HG03571 (cell line): ENCODE measurements at regions not wholly inside any gene's neighbourhood (a gene's known extent, or its start where the extent isn't known, plus 50 kb on each side); places are given as distances from the start of the nearest gene placed in this dataset.
"Not testable (repeated sequence)": the region's sequence is repeated elsewhere in the genome, so short reads cannot be mapped to it uniquely, and the experiment has no call there.

Source experiments
- ATAC-seq: cut with Tn5 transposase; IDR thresholded peaks from one replicate; pipeline ENCODE4 v1.9.1; 2021; ENCODE audit not compliant: unreplicated experiment

DNA sequence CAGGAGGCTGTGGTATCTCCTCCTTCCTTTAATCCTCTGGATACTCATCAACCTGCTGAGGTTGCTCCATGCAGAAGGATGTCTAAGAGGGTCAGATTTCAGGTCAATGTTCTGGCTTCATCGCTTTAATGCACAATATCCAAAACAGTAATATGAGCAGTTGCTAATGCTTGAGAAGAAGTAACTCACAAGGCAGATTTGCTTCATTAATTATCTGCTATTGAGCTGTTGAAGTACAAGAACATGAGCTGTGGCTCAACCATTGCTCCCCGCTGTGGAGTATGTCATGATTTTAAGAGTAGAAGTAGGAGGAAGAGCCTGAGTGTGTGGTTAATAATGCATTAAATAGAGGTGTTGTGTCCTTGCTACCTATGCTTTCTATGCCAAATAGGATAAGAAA lies 1412.9 kb upstream of the ALCAM start:
- ATAC-seq, result no peak

DNA sequence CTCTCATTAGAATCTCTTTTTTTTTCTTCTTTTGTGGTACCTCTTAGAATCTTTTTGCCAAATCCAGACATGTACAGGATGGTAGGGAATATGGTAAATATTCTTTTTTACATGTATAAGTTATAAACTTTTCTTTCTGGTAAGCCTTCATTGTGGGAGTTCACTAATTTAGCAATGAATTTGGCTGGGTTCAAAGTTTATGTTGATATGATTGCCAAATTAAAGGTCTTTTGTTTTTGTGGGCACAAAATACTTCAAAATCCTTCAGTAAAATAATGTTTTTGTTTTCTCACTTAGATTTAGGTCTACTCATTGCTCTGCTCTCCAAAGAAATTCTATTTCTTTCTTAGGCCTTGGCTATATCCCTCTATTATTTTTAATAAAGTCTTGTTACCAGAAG lies 1405.9 kb upstream of the ALCAM start:
- ATAC-seq, result no peak

DNA sequence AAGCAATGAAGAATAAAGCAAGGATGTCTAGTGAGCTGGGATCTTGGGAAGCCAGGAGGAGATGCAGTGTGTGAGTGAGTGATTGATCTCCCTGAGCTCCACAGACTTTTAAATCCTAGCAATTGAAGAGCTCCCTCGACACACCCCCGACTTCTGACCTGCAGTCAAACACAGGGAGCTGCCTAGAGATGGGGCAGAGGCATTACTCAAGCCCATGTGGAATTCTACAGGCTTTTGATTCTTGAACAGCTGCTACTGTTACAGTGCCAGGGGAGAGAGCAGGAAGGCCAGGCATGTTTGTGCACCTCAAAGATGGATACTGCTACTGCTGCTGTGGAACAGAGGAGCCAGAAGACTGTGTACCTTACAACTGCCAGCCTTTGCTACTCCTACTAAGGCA lies 1403.1 kb upstream of the ALCAM start:
- ATAC-seq, result no peak

DNA sequence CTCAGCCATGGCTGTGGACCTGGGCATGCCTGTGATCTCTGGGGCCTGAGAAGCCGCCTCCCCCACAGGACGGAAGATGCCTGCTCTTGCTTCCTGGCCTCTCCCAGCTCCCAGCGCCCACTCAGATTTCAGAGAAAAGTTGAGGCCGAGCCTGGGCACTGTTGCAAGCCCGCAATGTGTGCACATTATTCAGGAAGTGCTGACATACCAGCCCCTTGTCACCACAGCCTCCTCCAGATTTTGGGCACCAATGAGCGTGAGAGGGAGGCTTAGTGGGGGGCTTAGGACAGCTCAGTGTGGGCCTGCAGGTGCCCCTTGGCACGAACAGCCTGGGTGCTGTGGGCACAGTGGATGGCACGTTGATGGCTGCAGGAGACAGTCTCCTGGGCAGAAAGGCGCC lies 1400.9 kb upstream of the ALCAM start:
- ATAC-seq, result no peak

DNA sequence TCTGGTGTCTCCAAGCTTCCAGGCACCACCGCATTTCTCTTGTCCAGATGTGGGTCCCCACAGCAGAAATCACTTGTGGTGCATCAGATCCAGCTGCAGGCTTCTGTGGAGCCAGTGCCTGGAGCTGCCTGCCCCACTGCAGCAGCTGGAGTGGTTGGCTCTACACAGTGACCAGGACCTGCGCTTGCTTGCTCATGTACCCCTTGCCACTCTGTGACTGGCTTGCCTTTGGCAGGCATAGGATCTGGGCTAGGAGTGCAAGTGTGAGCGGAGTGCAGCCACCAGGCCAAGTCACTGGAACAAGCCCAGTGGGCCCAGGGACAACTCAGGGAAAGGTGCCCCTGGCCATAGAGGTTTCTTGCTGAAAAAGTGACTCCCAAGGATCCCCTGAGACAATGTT lies 1400.0 kb upstream of the ALCAM start:
- ATAC-seq, result no peak

DNA sequence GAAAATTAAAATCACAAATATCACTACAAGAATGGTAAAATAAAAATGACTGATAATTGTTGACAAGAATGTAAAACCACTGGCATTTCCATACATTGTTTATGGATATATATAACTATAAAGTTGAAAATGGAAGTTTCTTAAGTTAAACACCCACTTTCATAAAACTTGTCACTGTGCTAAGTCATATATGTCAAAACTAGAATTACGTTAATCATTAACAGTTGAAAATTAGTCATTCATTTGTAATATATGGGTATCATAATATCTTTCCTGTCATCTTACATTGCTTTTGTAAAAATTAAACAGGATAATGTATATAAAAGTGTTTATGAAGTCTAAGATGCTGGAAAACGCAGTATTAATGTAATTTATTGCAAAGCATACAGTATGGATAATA lies 1398.6 kb upstream of the ALCAM start:
- ATAC-seq, result peak; percentile 64

DNA sequence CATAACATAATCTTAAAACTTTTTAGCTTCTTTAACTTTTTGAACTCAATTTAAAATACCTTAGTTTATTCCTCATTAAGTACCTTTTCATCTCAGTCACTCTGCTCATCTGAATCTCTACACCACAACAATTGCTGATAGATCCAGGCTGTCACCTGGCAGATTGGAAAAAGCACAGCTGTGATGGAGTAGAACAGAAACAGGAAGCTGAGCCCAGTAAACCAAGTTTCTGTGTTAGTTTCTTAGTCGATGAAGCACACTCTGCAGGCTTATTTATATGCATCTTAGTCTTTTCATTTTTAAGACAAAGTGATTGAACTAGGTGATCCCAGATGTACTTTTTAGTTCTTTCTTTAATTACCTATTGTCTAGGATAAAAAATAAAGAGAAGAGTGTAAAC lies 1398.0 kb upstream of the ALCAM start:
- ATAC-seq, result peak; percentile 81

DNA sequence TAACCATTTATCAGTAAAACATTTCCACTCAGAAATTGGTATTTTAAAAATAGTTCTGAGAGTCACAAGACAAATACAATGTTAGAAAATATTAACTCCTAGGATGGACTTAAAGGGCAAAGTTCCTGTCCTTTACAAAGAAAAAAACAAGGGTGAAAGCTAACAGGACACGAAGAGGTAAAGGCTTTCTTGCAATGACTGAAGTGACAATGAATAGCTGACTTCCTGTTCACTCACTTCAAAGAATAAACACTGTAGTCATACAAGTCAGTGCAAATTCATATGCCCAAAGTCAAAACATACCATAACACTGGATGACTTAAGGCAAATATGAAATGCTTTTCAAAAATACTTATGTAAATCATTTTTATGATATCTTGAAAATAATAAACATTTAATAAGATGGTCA lies 1389.8 kb upstream of the ALCAM start:
- ATAC-seq, result no peak

DNA sequence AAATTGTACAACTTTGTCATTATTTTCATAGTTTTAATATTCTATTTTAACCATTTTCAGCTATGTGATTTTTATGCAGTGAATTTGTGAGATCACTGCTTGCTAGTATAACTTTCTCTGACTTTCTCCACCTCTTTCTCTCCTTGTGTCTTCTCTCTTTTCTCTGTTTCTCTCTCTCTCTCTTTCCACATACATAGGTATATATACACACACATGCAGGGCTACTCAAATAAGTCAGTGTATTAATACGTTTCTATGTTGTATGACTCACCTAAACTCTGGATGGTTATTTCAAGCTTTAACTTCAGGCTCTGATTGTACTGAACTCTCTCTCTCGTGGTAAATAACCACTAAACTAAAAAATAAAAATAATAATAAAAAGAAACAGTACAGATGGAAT lies 1389.3 kb upstream of the ALCAM start:
- ATAC-seq, result no peak

DNA sequence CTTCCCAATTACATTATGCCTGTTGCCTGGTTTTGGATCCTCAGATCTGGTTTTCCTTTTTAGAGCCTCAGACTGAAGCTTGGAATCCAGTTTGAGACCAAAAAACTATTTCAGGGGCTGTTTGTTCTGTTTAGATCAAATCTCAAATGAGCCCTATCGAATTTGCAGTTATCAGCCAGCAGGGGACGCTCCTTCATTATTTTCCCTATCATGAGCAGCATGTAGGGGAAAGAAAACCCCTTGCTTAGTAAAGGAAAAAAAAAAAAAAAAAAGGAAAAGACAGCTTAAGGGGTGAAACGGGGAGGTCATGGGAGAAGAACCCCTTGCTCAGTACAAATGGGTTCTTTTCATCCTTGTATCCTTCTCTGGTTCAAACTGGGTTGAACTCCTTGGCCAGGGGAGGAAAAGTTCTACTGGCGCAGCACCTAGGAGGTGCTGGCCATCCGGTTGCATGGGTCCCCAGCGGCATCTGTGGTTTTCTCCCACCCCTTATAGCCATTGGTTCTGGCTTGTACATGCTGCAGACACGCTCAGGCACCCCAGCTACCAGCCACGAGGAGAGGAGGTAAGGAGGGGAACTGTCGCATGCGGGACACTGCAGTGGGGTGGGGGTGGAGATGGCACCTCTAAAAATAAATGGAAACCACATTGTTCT lies 1375.1 kb upstream of the ALCAM start:
- ATAC-seq, result no peak

DNA sequence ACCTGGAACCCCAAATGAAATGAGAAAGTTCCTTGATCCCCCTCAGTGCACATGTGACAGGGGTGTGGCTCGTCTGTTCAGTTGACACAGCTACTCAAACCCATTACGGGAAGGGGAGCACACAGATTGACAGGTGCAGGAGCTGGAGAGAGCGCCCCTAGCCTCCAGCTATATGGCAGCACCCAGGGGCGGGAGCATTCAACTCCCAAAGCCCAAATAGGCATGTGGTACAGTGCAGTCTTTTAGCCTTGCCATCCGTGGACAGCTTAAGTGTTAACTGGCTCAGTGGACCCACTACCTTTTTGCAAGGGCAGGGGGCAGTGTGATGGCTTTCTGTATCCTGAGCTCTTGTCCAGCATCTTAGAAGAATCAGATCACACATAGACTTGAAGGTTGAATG lies 1374.2 kb upstream of the ALCAM start:
- ATAC-seq, result no peak

DNA sequence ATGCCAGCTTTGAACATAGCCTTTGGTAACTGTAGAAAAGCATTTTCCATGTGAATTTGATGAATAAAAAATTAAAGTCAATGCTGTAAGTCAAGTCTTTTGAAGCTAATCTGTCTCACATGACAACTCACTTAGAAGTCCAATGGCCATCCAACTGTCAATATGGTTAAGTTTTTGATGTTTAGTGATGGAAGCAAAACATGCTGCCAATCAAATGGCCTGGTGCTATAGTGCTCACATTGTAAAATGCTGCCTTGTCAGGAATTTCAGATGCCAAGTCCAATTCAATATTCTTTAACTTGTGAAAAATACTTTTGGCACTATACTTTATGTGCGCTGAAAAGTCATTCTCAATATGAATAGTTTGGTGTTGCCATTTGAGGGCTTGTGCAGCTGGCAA lies 1361.8 kb upstream of the ALCAM start:
- no peak for ATAC-seq

DNA sequence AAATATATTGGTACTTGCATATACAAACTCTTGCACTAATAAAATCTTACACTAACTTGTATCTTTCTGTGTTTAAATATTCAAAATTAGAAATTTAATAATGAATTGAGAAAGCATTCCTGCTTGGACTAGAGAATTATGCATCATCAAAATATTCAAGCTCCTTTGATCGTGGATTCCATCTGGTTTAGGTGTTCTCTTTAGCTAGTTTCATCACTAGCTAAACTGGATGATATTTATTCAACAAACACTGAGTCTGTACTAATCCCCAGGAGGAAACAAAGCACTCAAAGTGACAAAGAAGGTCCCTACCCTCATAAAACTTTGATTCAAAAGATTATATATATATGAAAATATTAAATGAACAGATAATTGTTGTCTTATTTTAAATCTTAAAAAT lies 1360.9 kb upstream of the ALCAM start:
- ATAC-seq, result no peak

DNA sequence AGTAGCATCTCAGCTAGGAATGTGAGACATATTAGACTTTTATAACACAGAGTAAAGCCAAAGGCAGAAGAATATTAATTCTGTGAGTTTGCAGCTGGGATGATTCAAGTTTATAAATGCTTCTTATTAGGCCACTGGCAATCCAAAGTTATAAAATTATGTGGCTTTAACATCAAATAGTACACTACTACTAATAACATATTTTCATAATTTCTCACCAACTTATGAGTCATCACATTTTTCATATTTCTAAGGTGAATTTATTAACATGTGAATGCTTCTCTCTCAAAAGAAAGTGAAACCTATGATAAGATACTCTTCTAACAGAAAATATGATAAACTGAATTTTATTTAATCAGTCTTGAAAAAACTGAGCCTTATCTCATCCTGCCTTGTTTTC lies 1348.2 kb upstream of the ALCAM start:
- ATAC-seq, result no peak

DNA sequence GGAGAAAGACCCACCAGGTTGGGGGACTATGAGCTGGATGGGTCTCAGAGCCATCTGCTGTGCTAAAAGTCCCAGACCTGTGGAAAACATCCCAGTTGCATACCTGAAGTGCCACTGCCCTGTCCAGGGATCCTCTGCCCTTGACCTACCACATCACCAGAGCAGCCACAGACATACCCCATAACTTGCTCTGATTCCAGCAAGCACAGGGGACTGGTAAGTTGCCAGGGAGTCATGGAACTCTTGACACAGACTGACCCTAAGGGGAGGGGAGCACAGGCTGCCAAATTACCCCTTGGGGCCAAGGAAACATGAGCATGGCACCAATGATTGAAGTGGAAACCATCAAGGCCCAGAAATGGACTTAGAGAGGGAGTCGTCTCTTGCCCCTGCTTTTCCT lies 1335.1 kb upstream of the ALCAM start:
- ATAC-seq, result no peak

DNA sequence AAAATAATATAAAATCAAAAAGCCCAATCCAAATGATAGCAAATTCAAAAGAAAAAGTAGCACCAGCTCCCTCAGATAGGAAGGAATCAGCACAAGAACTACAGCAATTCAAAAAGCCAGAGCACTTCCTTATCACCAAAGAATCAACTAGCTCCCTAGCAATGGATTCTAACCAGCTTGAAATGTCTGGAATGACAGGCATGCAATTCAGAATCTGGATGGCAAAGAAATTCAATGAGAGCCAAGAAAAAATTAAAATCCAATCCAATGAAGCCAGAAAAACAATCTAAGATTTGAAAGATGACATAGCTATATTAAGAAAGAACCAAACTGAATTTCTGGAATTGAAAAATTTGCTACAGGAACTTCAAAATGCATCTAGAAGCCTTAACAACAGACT lies 1334.4 kb upstream of the ALCAM start:
- ATAC-seq, result no peak

DNA sequence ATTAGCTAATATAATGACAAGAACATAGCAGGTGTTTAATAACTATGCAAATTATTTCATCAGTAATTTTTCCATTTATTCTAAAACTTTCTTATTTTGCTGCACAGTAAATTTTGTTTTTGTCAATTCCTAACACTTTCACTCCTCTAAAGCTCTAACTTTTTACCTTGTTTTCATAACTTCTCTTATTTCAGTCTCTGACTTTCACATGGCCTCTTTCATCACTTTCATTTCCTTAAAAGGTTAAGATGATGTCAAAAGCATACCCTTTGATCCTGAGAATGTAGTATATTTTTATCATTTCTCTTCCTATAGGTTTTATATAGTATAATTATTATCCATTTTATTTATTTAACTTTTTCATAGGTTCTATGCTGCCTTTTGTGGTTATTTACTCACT lies 1325.8 kb upstream of the ALCAM start:
- no peak for ATAC-seq

DNA sequence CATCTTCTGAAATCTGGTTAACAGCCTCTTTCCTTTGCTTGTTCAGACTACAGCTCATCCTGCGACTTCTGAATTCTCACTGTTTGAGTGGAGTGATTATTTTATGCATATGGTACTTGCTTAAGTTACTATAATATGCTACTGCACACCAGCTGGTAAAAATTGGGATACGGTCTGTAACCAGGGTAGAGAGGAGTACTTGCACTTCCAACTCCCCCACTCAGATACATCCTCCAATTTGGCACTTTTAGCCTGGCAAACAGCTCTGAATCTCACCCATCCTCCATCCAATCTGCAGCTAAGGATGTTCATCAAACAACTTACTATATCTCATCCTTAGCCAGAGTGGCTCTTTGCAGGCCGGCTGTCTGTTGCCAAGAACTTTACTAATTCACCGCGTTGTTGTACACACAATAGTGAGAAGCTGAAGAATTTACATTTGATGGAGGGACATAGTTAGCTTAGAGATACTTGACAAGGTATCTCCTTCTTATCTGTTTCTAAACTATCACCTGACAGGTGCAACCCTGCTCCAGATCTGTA lies 1323.6 kb upstream of the ALCAM start:
- ATAC-seq, result not testable (repeated sequence)

DNA sequence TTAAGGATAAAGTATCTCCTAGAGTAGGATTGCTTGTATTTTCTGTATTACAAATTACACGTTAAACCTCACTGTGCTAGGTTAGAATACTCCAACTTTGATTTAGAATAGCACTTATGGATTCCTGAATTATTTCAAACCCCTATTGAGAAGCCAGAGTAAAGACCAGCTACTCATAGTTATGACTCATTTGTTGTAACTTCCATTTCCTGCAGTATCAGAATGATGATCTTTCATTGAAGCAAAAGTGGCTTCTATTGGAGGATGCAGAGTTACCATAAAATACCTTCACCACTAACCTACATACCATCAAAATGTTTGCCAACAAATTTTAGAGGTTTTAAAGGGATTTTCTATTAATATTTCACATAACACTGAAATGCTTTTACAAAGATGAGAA lies 1322.7 kb upstream of the ALCAM start:
- ATAC-seq, result no peak

DNA sequence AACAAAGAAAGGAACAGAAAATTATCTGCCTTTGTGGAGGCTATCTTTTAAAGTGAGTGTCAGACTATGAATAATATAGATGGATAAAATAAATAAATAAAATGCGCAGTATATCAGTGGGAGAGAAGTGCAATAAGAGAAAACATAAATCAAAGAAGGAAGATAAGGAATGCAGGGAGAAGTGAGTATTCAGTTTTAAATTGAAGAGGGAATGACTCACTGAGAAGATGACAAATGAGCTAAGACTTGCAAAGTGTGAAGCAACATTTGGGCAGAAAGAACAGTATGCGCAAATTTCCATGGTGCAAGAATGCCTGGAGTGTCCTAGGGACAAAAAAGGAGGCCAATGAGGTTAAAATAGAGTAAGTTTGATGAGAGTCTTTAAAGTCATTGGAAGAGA lies 1300.1 kb upstream of the ALCAM start:
- no peak for ATAC-seq

DNA sequence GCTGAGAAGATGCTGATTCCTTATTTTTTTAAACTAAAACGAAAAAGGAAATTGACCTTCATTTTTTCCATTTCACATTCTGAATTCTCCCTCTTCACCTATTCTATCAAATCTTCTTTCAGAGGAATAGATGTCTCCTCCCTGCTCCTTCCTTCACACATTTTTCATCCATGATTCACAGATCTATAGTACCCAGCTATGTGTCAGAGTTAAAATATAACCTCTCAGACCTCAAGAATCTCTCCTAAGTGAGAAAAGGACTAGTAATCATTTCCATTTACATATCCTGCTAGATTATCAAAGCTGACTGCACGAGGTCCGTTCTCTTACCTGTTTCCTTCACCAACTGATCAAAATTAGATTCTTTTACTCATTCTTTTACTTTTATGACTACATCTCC lies 1297.6 kb upstream of the ALCAM start:
- ATAC-seq, result no peak

DNA sequence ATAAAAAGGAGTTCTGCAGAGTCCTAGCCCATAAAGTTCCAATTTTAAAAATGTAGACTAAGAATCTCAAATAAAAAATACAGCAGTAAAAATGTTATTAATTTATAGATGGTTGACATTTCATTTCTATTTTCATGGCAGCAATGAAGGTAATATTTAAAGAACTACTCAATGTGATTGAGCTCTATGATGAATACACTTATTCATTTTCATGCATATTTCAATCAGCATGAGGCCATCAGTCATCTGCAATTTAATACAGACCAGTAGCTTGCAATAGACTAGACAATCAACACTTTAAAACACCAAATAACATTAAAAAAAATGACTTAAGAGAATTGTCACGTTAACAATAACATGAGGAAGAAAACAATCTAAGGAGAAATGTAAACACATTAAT lies 1295.8 kb upstream of the ALCAM start:
- ATAC-seq, result no peak

DNA sequence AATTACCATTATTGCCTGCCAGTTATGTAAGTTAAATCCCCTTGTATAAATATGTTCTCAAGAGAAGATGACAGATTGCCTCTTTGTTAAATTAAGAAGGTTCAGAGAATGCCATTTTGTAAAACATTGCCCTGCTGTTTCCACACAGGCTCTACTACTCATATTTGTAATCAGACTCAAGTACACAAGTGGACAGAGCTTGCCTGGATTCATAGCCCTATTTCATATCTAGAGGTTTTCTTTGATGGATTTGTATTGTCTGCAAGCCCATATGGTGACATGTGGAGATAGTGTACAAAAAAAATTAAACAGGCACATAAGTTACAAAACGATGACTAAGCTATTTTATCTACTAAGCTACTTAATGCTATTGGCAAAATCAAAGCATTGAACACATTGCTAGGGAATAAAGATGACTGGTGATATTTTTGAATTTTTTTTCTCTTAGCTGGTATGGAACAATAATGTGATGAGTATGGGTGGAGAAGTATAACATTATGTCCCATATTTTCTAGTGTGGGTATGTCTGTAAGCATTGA lies 1286.6 kb upstream of the ALCAM start:
- no peak for ATAC-seq
